ENCODE measurements at regions not wholly inside any gene's neighbourhood (a gene's known extent, or its start where the extent isn't known, plus 50 kb on each side); places are given as distances from the start of the nearest gene placed in this dataset.

GRCh38 chr1:188061881-188062280 is 1233.1 kb downstream of the PLA2G4A start:
- no peak for TF ChIP-seq EZH2 (IDR thresholded peaks at IDR 0.05; ENCODE audit: low read depth)
- TF ChIP-seq CTCF (conservative IDR thresholded peaks at IDR 0.05) = no peak

All from PC-9 (cell line).